ENCODE measurements at regions not wholly inside any gene's neighbourhood (a gene's known extent, or its start where the extent isn't known, plus 50 kb on each side); places are given as distances from the start of the nearest gene placed in this dataset.
"Not testable (repeated sequence)": the region's sequence is repeated elsewhere in the genome, so short reads cannot be mapped to it uniquely, and the experiment has no call there.

DNA sequence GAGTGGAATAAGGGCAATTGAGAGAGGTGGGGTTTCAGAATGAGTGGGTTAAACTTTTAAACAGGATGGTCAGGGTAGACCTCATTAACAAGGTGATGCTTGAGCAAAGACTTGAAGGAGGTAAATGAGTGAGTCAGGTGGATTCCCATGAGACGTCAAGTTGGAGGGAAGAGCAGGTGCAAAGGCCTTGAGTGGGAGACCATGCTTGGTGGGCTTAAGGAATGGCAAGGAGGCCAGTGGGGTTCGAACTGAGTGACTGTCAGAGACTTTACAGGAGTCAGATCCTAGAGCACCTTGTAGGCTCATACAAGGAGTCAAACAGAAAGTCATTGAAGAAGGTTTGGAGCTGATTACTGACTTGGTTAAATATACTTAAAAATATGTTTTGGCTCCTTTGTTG lies 284.1 kb downstream of the CYRIA start:
- Histone ChIP-seq H3K4me2 (ENCODE audit: low read depth, low read length) (no peak overlapping the region), H3K9me1 (ENCODE audit: insufficient read depth, low read length) (no peaks in the 10 kb centered on the region), H2BK20ac (ENCODE audit: low read depth, low read length) (no peak overlapping the region), H3K27ac (ENCODE audit: insufficient read depth, low read length) (no peak overlapping the region), H3K36me3 (ENCODE audit: control insufficient read depth, insufficient read depth, low read length) (no peaks in the 10 kb centered on the region), H4K20me1 (ENCODE audit: insufficient read depth, low read length) (no peaks in the 10 kb centered on the region), H3K56ac (ENCODE audit: extremely low read depth, insufficient read depth, low read length) (no peak overlapping the region), H2AFZ (replicated peaks; ENCODE audit: low read length, poor library complexity) (no peak overlapping the region), H2AK5ac (ENCODE audit: low read depth, low read length) (no peak overlapping the region), H4K8ac (ENCODE audit: low read depth in 2 of 2, low read length in 2 of 2) (no peak overlapping the region), H3K27me3 (ENCODE audit: control insufficient read depth, insufficient read depth, low read length) (no peaks in the 10 kb centered on the region), H3K23ac (ENCODE audit: low read depth, low read length) (no peak overlapping the region), H2AK9ac (replicated peaks; ENCODE audit: low read depth, low read length, poor library complexity) (no peak overlapping the region), H2BK15ac (ENCODE audit: low read depth, low read length) (no peak overlapping the region), H4K91ac (ENCODE audit: insufficient read depth, low read depth, low read length) (no peak overlapping the region), H3K18ac (ENCODE audit: low read depth, low read length) (no peak overlapping the region), H3K4ac (ENCODE audit: low read depth, low read length) (no peak overlapping the region), H3K4me3 (ENCODE audit: insufficient read depth, low read depth, low read length) (no peak overlapping the region), H4K5ac (ENCODE audit: low read depth, low read length) (no peak overlapping the region), H3K9ac (ENCODE audit: low read depth, low read length) (no peak overlapping the region), H3K79me1 (ENCODE audit: low read depth in 1 of 2, low read length in 2 of 2) (no peaks in the 10 kb centered on the region), H3K9me3 (ENCODE audit: control insufficient read depth, insufficient read depth, low read length) (peaks cover 10% of the 10 kb centered on the region), H3K4me1 (ENCODE audit: control insufficient read depth, insufficient read depth, low read length) (no peaks in the 10 kb centered on the region), H2BK120ac (ENCODE audit: low read depth, low read length) (no peak overlapping the region), H3K14ac (replicated peaks; ENCODE audit: low read depth, low read length) (no peak overlapping the region), H2BK5ac (ENCODE audit: low read depth, low read length, poor library complexity, severe bottlenecking) (no peak overlapping the region)
- ATAC-seq (ENCODE audit: low read depth) = no peak
- in situ Hi-C loops (cut with MboI; ENCODE audit: low sequenced_read_pairs) (no loop called here), intact Hi-C loops (cut with micrococcal nuclease) (no loop called here), dilution Hi-C loops (cut with HindIII; ENCODE audit: low sequenced_read_pairs, unreplicated experiment) (no loop called here)
- CTCF ChIA-PET = no interaction called here
- WGBS, 2 experiments (ENCODE audit: extremely low coverage in 2 of 2, insufficient read length in 1 of 2) = 40% methylated on average over 1 of the region's 2 CpGs; no CpG with 5 or more reads in 1 of the 2 experiments
- BruUV-seq (replicated peaks) = no TSS peak
- TF ChIP-seq POLR2A (IDR thresholded peaks at IDR 0.05; ENCODE audit: low read depth, low read length) (no peak), FOS (IDR thresholded peaks at IDR 0.05; ENCODE audit: low read depth, low read length) (no peak), CHD1 (IDR thresholded peaks at IDR 0.05; ENCODE audit: low read depth, low read length) (no peak), MXI1 (IDR thresholded peaks at IDR 0.05; ENCODE audit: borderline replicate concordance, low read depth, low read length) (no peak)
- TF ChIP-seq, protein P1, sequence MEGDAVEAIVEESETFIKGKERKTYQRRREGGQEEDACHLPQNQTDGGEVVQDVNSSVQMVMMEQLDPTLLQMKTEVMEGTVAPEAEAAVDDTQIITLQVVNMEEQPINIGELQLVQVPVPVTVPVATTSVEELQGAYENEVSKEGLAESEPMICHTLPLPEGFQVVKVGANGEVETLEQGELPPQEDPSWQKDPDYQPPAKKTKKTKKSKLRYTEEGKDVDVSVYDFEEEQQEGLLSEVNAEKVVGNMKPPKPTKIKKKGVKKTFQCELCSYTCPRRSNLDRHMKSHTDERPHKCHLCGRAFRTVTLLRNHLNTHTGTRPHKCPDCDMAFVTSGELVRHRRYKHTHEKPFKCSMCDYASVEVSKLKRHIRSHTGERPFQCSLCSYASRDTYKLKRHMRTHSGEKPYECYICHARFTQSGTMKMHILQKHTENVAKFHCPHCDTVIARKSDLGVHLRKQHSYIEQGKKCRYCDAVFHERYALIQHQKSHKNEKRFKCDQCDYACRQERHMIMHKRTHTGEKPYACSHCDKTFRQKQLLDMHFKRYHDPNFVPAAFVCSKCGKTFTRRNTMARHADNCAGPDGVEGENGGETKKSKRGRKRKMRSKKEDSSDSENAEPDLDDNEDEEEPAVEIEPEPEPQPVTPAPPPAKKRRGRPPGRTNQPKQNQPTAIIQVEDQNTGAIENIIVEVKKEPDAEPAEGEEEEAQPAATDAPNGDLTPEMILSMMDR (conservative IDR thresholded peaks at IDR 0.05; ENCODE audit: low read depth, low read length) = no peak
- POLR2A ChIA-PET (ENCODE audit: unreplicated experiment) = no interaction called here
- no peak for DNase-seq

DNA sequence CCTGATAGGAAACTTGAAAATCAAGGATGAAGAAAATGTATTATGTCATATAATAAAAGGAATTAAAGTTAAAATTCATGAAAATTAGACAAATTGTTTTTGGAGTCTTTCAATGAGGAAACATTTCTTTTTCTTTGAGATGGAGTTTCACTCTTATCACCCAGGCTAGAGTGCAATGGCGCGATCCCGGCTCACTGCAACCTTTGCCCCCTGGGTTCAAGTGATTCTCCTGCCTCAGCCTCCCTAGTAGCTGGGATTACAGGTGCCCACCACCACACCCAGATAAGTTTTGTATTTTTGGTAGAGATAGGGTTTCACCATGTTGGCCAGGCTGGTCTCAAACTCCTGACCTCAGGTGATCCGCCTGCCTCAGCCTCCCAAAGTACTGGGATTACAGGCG lies 285.7 kb downstream of the CYRIA start:
- dilution Hi-C loops (cut with HindIII; ENCODE audit: low sequenced_read_pairs, unreplicated experiment); H2AK9ac ChIP-seq (replicated peaks; ENCODE audit: low read depth, low read length, poor library complexity); DNase-seq; H2BK5ac ChIP-seq (ENCODE audit: low read depth, low read length, poor library complexity, severe bottlenecking); H3K14ac ChIP-seq (replicated peaks; ENCODE audit: low read depth, low read length); H2AFZ ChIP-seq (replicated peaks; ENCODE audit: low read length, poor library complexity); in situ Hi-C loops (cut with MboI; ENCODE audit: low sequenced_read_pairs); H3K4me3 ChIP-seq (ENCODE audit: insufficient read depth, low read depth, low read length); POLR2A ChIA-PET (ENCODE audit: unreplicated experiment); H3K4me2 ChIP-seq (ENCODE audit: low read depth, low read length); H3K18ac ChIP-seq (ENCODE audit: low read depth, low read length); H2BK120ac ChIP-seq (ENCODE audit: low read depth, low read length); H2BK20ac ChIP-seq (ENCODE audit: low read depth, low read length); H3K79me1 ChIP-seq (ENCODE audit: low read depth in 1 of 2, low read length in 2 of 2); H4K20me1 ChIP-seq (ENCODE audit: insufficient read depth, low read length); intact Hi-C loops (cut with micrococcal nuclease); H3K36me3 ChIP-seq (ENCODE audit: control insufficient read depth, insufficient read depth, low read length); H3K56ac ChIP-seq (ENCODE audit: extremely low read depth, insufficient read depth, low read length); H3K4me1 ChIP-seq (ENCODE audit: control insufficient read depth, insufficient read depth, low read length); H2BK15ac ChIP-seq (ENCODE audit: low read depth, low read length); H4K8ac ChIP-seq (ENCODE audit: low read depth in 2 of 2, low read length in 2 of 2); H2AK5ac ChIP-seq (ENCODE audit: low read depth, low read length); H3K27me3 ChIP-seq (ENCODE audit: control insufficient read depth, insufficient read depth, low read length); H4K91ac ChIP-seq (ENCODE audit: insufficient read depth, low read depth, low read length); H3K4ac ChIP-seq (ENCODE audit: low read depth, low read length); H3K23ac ChIP-seq (ENCODE audit: low read depth, low read length); ATAC-seq (ENCODE audit: low read depth); H4K5ac ChIP-seq (ENCODE audit: low read depth, low read length); H3K9me1 ChIP-seq (ENCODE audit: insufficient read depth, low read length); BruUV-seq (replicated peaks); H3K27ac ChIP-seq (ENCODE audit: insufficient read depth, low read length); CTCF ChIA-PET; H3K9ac ChIP-seq (ENCODE audit: low read depth, low read length): not testable (repeated sequence)
- peaks cover 11% of the 10 kb centered on the region for H3K9me3 ChIP-seq (ENCODE audit: control insufficient read depth, insufficient read depth, low read length)
- no CpG with 5 or more reads among the region's 5 CpGs for WGBS, 2 experiments (ENCODE audit: extremely low coverage in 2 of 2, insufficient read length in 1 of 2)

Measured in IMR-90 (cell line).